HepG2 (cell line): ENCODE measurements at regions not wholly inside any gene's neighbourhood (a gene's known extent, or its start where the extent isn't known, plus 50 kb on each side); places are given as distances from the start of the nearest gene placed in this dataset.

ENCODE experiments used
- ATAC-seq: fragments of 200-7000 bp; cut with Tn5 transposase; 3 replicates; pipeline ENCODE4 v1.9.1; 2020; ENCODE audit warnings: mild to moderate bottlenecking, moderate library complexity
- BruUV-seq: library from RNA; stranded (reverse); fragments of 400-500 nt; replicated peaks from 2 replicates; lab custom pipeline; 2021; lab: Mats Ljungman, UMichigan
- CTCF ChIA-PET: fragments of 300-600 bp; formaldehyde crosslinking; extraction: SDS; loops from one replicate; lab custom pipeline; 2021; ENCODE audit warnings: low total read pairs, inconsistent platforms, low intra/inter-chr PET ratio; lab: Yijun Ruan, JAX
- POLR2A ChIA-PET: fragments of 350-600 bp; sonication (Branson Sonifier 250); formaldehyde crosslinking; loops from one replicate; lab custom pipeline; 2020; ENCODE audit warnings: antibody characterized with exemption, inconsistent platforms; lab: Yijun Ruan, JAX
- DNase-seq: peaks from one replicate; pipeline ENCODE4 v3.0.0-alpha.2; 2015; ENCODE audit warnings: low spot score
- FAIRE-seq: peaks from 3 replicates; lab custom pipeline; 2011; peaks lifted over from hg19 to GRCh38; lab: Jason Lieb, UNC
- H2AFZ ChIP-seq: one replicate; pipeline ENCODE4 v1.6.1; 2011; ENCODE audit warnings: low read length, inconsistent platforms
- H3K27ac ChIP-seq: fragments of 300-600 bp; 3 replicates; pipeline ENCODE4 v1.8.0; 2011; ENCODE audit warnings: mixed run types, mild to moderate bottlenecking, mixed read lengths, low read length, inconsistent platforms; ENCODE audit not compliant: insufficient read depth; ENCODE audit errors: extremely low read length
- H3K27me3 ChIP-seq, 2 experiments: fragments of 200-600 bp in 1 of 2; 2 replicates in 1 of 2; 3 replicates in 1 of 2; pipeline versions ENCODE4 v1.6.0 to v1.8.0; 2011; ENCODE audit warnings: low read length in 2 of 2, mild to moderate bottlenecking in 2 of 2, moderate library complexity in 2 of 2, inconsistent platforms in 1 of 2; ENCODE audit not compliant: insufficient read depth in 2 of 2, control insufficient read depth in 1 of 2
- H3K36me3 ChIP-seq, 2 experiments: fragments of 200-600 bp in 1 of 2; replicated peaks in 1 of 2; 2 replicates in 1 of 2; 3 replicates in 1 of 2; pipeline versions ENCODE4 v1.5.1 to v1.8.0; 2011; ENCODE audit warnings: low read length in 2 of 2, inconsistent platforms in 1 of 2; ENCODE audit not compliant: insufficient read depth in 2 of 2, control insufficient read depth in 1 of 2
- H3K4me1 ChIP-seq: 2 replicates; pipeline ENCODE4 v1.5.1; 2012; ENCODE audit warnings: low read length, inconsistent platforms; ENCODE audit not compliant: insufficient read depth
- H3K4me2 ChIP-seq: 2 replicates; pipeline ENCODE4 v1.6.0; 2011; ENCODE audit warnings: low read depth, low read length, inconsistent platforms
- H3K4me3 ChIP-seq, 3 experiments: fragments of 200-600 bp in 1 of 3; sonication (generic), shearing (Covaris generic) in 1 of 3; replicated peaks in 1 of 3; 2 replicates each; pipeline ENCODE4 v1.5.1; 2011 to 2016; ENCODE audit warnings: low read length in 3 of 3, inconsistent platforms in 2 of 3, low read depth in 2 of 3, mild to moderate bottlenecking in 2 of 3, control low read depth in 1 of 3, mixed read lengths in 1 of 3; ENCODE audit not compliant: insufficient read depth in 1 of 3
- H3K79me2 ChIP-seq: one replicate; pipeline ENCODE4 v1.6.1; 2011; ENCODE audit warnings: low read length, inconsistent platforms; ENCODE audit not compliant: insufficient read depth
- H3K9ac ChIP-seq: 2 replicates; pipeline ENCODE4 v1.6.0; 2011; ENCODE audit warnings: mild to moderate bottlenecking, low read depth, low read length, inconsistent platforms; ENCODE audit not compliant: insufficient read depth
- H3K9me3 ChIP-seq: 2 replicates; pipeline ENCODE4 v1.5.1; 2012; ENCODE audit warnings: mild to moderate bottlenecking, low read length
- H4K20me1 ChIP-seq: 2 replicates; pipeline ENCODE4 v1.6.0; 2011; ENCODE audit warnings: inconsistent platforms, mild to moderate bottlenecking, low read length, moderate library complexity; ENCODE audit not compliant: insufficient read depth
- AKNA ChIP-seq: sonication (generic); formaldehyde crosslinking; IDR thresholded peaks from 2 replicates; pipeline ENCODE4 v1.4.0; 2020; ENCODE audit warnings: missing genetic modification reagents, borderline replicate concordance
- GATAD1 ChIP-seq: IDR thresholded peaks from 2 replicates; pipeline ENCODE4 v1.6.1; 2016; ENCODE audit warnings: missing genetic modification reagents, missing compliant biosample characterization
- HOXA7 ChIP-seq: sonication (generic); formaldehyde crosslinking; IDR thresholded peaks from 2 replicates; pipeline ENCODE4 v1.8.1; 2022; ENCODE audit warnings: mild to moderate bottlenecking, missing genetic modification reagents, moderate library complexity
- JUND ChIP-seq: sonication (generic); formaldehyde crosslinking; IDR thresholded peaks from 2 replicates; pipeline ENCODE4 v1.8.0; 2022; ENCODE audit warnings: mild to moderate bottlenecking, missing genetic modification reagents
- NFE2L2 ChIP-seq: fragments of 150-350 bp; IDR thresholded peaks from 2 replicates; pipeline ENCODE4 v1.6.1; 2014; ENCODE audit warnings: low read length
- ZNF143 ChIP-seq: sonication (generic); formaldehyde crosslinking; IDR thresholded peaks from 2 replicates; pipeline ENCODE4 v1.4.0; 2020; ENCODE audit warnings: missing genetic modification reagents
- ZNF232 ChIP-seq: sonication (generic); formaldehyde crosslinking; IDR thresholded peaks from 2 replicates; pipeline ENCODE4 v1.4.0; 2020; ENCODE audit warnings: missing genetic modification reagents, borderline replicate concordance
- ZNF30 ChIP-seq: sonication (generic); formaldehyde crosslinking; IDR thresholded peaks from 2 replicates; pipeline ENCODE4 v1.5.0; 2020; ENCODE audit warnings: mild to moderate bottlenecking, missing genetic modification reagents
- ZNF326 ChIP-seq: sonication (generic); formaldehyde crosslinking; IDR thresholded peaks from 2 replicates; pipeline ENCODE4 v1.4.0; 2020; ENCODE audit warnings: missing genetic modification reagents, borderline replicate concordance
- ZNF33B ChIP-seq: sonication (generic); formaldehyde crosslinking; IDR thresholded peaks from 2 replicates; pipeline ENCODE4 v1.5.1; 2020; ENCODE audit warnings: mild to moderate bottlenecking, missing genetic modification reagents
- ZNF678 ChIP-seq: sonication (generic); formaldehyde crosslinking; IDR thresholded peaks from 2 replicates; pipeline ENCODE4 v1.4.0; 2020; ENCODE audit warnings: mild to moderate bottlenecking, missing genetic modification reagents
- ZSCAN20 ChIP-seq: sonication (generic); formaldehyde crosslinking; IDR thresholded peaks from 2 replicates; pipeline ENCODE4 v1.4.0; 2020; ENCODE audit warnings: missing genetic modification reagents, mild to moderate bottlenecking, borderline replicate concordance
- WGBS: methylation state at CpG from one replicate; pipeline ENCODE4 v1.1.6; 2017; ENCODE audit warnings: low lambda C conversion rate; 5-methylcytosine and 5-hydroxymethylcytosine counted together
- in situ Hi-C: cut with HindIII; loops from 2 replicates; pipeline ENCODE4 v1.10.0; 2017; ENCODE audit warnings: low pct_unique_long_range_greater_than_20kb; ENCODE audit not compliant: extremely low pct_ligation_motif_present
- intact Hi-C: fragments of 100-400 bp; cut with micrococcal nuclease; formaldehyde crosslinking; loops from one replicate; pipeline ENCODE4 v1.10.0; 2022; ENCODE audit not compliant: unreplicated experiment
- TF ChIP-seq, protein P1 (sequence below): sonication (generic); formaldehyde crosslinking; IDR thresholded peaks from 2 replicates; pipeline ENCODE4 v1.5.0; 2020; ENCODE audit warnings: missing genetic modification reagents
- TF ChIP-seq, protein P2 (sequence below): sonication (generic); formaldehyde crosslinking; IDR thresholded peaks from 2 replicates; pipeline ENCODE4 v1.5.0; 2020; ENCODE audit warnings: missing genetic modification reagents

GRCh38 chrX:128685387-128685786, 633.2 kb upstream of the ACTRT1 start:
- 45% methylated on average over 2 of the region's 2 CpGs for WGBS
- H3K79me2 ChIP-seq: no peaks in the 10 kb centered on the region
- FAIRE-seq: no peak

More at GRCh38 chrX:128685387-128685786, 633.2 kb upstream of the ACTRT1 start:
- BruUV-seq: no TSS peak
- no peaks in the 10 kb centered on the region for H3K9me3 ChIP-seq
- H3K4me3 ChIP-seq: no peak overlapping the region
- no peaks in the 10 kb centered on the region for H3K27me3 ChIP-seq
- H3K9ac ChIP-seq: no peak overlapping the region
- DNase-seq (no peak), ATAC-seq (no peak)
- ChIA-PET CTCF (no interaction called here), POLR2A (no interaction called here)
- H3K4me1 ChIP-seq: no peaks in the 10 kb centered on the region
- H4K20me1 ChIP-seq: no peaks in the 10 kb centered on the region
- no peak for TF ChIP-seq ZNF232
- no peak for TF ChIP-seq NFE2L2
- TF ChIP-seq ZNF326 (CRISPR knock-in tag): no peak
- TF ChIP-seq ZNF678 (CRISPR knock-in tag): no peak
- TF ChIP-seq AKNA: no peak
- TF ChIP-seq, protein P1, sequence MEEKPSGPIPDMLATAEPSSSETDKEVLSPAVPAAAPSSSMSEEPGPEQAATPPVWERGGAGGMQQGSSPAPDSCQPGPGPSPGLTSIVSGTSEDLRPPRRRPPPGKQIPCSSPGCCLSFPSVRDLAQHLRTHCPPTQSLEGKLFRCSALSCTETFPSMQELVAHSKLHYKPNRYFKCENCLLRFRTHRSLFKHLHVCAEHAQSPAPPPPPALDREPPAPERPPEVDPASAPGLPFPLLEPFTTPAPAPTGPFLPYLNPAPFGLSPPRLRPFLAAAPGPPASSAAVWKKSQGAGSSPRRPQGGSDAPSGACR (CRISPR knock-in tag): no peak
- TF ChIP-seq HOXA7 (CRISPR knock-in tag): no peak
- no peak for TF ChIP-seq JUND (CRISPR knock-in tag)
- no peak for TF ChIP-seq GATAD1 (CRISPR knock-in tag)
- TF ChIP-seq ZNF33B: no peak
- TF ChIP-seq, protein P2, sequence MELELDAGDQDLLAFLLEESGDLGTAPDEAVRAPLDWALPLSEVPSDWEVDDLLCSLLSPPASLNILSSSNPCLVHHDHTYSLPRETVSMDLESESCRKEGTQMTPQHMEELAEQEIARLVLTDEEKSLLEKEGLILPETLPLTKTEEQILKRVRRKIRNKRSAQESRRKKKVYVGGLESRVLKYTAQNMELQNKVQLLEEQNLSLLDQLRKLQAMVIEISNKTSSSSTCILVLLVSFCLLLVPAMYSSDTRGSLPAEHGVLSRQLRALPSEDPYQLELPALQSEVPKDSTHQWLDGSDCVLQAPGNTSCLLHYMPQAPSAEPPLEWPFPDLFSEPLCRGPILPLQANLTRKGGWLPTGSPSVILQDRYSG (CRISPR knock-in tag): no peak
- no peak for TF ChIP-seq ZSCAN20 (CRISPR knock-in tag)
- TF ChIP-seq ZNF30 (CRISPR knock-in tag): no peak
- TF ChIP-seq ZNF143 (CRISPR knock-in tag): no peak
- no peak overlapping the region for H3K4me2 ChIP-seq
- no peak overlapping the region for H3K27ac ChIP-seq
- intact Hi-C loops (no loop called here), in situ Hi-C loops (no loop called here)
- no peaks in the 10 kb centered on the region for H3K36me3 ChIP-seq
- no peak overlapping the region for H2AFZ ChIP-seq
